Ovary (tissue), 7 donors: ENCODE measurements at regions not wholly inside any gene's neighbourhood (a gene's known extent, or its start where the extent isn't known, plus 50 kb on each side); places are given as distances from the start of the nearest gene placed in this dataset.

Experiments used
- DNase-seq, 5 donors: peaks; one replicate each; pipeline ENCODE4 v3.0.0-alpha.2; 2019 to 2020
- H3K27ac ChIP-seq, 2 donors: fragments of 200-600 bp; one replicate each; pipeline versions ENCODE4 v1.5.1 to v1.8.0; 2019 to 2022
- H3K27me3 ChIP-seq: fragments of 200-600 bp; one replicate; pipeline ENCODE4 v1.8.0; 2022
- H3K36me3 ChIP-seq: fragments of 200-600 bp; sonication (generic); one replicate; pipeline ENCODE4 v1.5.1; 2019
- H3K4me1 ChIP-seq: one replicate; pipeline ENCODE4 v1.8.1; 2013; ENCODE audit warnings: mild to moderate bottlenecking, moderate library complexity; ENCODE audit not compliant: insufficient read depth
- H3K4me3 ChIP-seq: fragments of 200-600 bp; sonication (generic); one replicate; pipeline ENCODE4 v1.5.1; 2017
- H3K9me3 ChIP-seq, 2 donors: fragments of 200-600 bp in 1 of 2; sonication (generic) in 1 of 2; one replicate each; pipeline versions ENCODE4 v1.5.1 to v1.8.1; 2013 to 2019; ENCODE audit warnings: mild to moderate bottlenecking in 1 of 2, moderate library complexity in 1 of 2
- EP300 ChIP-seq: sonication (generic); formaldehyde crosslinking; IDR thresholded peaks from one replicate; pipeline ENCODE4 v1.6.1; 2017; ENCODE audit warnings: antibody characterized with exemption
- POLR2A ChIP-seq: fragments of 450-650 bp; IDR thresholded peaks from one replicate; pipeline ENCODE4 v1.6.1; 2017; ENCODE audit warnings: antibody characterized with exemption, mild to moderate bottlenecking, moderate library complexity
- WGBS, 3 donors: extraction: QIAGEN DNeasy Blood & Tissue Kit in 1 of 3; methylation state at CpG; one replicate each; pipeline versions ENCODE4 v1.1.5 to v1.1.7; 2013 to 2017; 5-methylcytosine and 5-hydroxymethylcytosine counted together
- intact Hi-C, 4 donors: fragments of 100-400 bp; cut with DNase I; formaldehyde crosslinking; loops; one replicate each; pipeline versions ENCODE4 v1.11.0 to v1.15.1; 2022 to 2023
- TF ChIP-seq, protein P1 (sequence below), 3 donors: fragments of 450-650 bp in 2 of 3; fragments of 200-600 bp in 1 of 3; IDR thresholded peaks; one replicate each; pipeline versions ENCODE4 v1.5.1 to v1.8.0; 2016 to 2022; ENCODE audit warnings: antibody characterized with exemption in 3 of 3, mild to moderate bottlenecking in 1 of 3
- donor health status: DM: no; HTN: no; CAD: no; lungs with moderate emphysema.
- donor health status: DM: no; HTN: no; CAD: no.
- donor health status: Bipolar disorder and iron deficiency.
- donor health status: DM: no; HTN: no; CAD: no.
- donor health status: DM: yes; HTN: yes; CAD: no.

GRCh38 chr14:95409477-95410272 is 90.0 kb upstream of the CLMN start:
- no peak for DNase-seq
- 43 to 53% (median 51%) methylated on average over 12 of the region's 12 CpGs for WGBS, 3 donors
- TF ChIP-seq EP300 = no peak
- TF ChIP-seq, protein P1, sequence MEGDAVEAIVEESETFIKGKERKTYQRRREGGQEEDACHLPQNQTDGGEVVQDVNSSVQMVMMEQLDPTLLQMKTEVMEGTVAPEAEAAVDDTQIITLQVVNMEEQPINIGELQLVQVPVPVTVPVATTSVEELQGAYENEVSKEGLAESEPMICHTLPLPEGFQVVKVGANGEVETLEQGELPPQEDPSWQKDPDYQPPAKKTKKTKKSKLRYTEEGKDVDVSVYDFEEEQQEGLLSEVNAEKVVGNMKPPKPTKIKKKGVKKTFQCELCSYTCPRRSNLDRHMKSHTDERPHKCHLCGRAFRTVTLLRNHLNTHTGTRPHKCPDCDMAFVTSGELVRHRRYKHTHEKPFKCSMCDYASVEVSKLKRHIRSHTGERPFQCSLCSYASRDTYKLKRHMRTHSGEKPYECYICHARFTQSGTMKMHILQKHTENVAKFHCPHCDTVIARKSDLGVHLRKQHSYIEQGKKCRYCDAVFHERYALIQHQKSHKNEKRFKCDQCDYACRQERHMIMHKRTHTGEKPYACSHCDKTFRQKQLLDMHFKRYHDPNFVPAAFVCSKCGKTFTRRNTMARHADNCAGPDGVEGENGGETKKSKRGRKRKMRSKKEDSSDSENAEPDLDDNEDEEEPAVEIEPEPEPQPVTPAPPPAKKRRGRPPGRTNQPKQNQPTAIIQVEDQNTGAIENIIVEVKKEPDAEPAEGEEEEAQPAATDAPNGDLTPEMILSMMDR (IDR thresholded peaks at IDR 0.05) = no peak
- no peak for TF ChIP-seq POLR2A
- no peak overlapping the region for H3K4me3 ChIP-seq
- no peaks in the 10 kb centered on the region for H3K27me3 ChIP-seq
- no peaks in the 10 kb centered on the region for H3K4me1 ChIP-seq
- H3K9me3 ChIP-seq = no peaks in the 10 kb centered on the region
- no peak overlapping the region for H3K27ac ChIP-seq
- H3K36me3 ChIP-seq = no peaks in the 10 kb centered on the region
- intact Hi-C loops = no loop called here

DNA sequence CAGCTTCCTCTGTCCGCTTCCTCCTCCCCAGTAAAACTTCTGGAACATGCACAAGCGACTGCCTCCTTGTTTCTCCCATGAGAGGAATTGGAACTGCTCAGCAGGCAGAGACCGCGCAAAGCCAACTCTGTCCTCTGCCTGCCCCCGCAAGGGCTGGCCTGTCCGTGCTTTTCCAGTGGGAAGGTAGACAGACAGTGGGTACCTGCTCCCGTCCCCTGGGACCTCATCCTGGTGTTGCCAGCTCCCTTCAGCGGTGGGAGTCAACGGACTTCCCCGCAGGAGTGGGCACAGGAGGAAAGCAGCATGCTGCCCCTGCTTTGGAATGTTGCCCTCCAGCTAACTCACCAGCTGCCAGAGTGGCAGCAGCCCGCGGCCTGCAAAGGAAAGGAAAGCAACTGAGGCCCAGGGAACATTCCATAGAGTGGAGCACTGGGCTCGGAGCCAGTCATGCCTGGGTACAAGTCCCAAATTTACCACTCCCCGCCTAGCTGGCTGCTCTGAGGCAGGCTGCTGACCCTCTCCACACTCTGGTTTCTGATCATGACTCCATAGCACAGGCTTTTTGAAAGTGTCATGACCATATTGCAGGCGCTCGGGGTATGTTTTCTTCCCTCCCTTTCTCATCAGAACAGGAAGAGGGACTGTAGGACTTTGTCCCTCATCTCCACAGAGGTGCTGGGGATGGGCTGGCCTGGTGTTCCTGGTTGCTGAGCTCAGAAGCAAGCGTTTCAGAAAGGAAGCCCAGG is 89.2 kb upstream of the CLMN start:
- no peak for DNase-seq
- 70 to 82% (median 74%) methylated on average over 17 of the region's 17 CpGs for WGBS, 3 donors
- TF ChIP-seq POLR2A = no peak
- TF ChIP-seq EP300 = no peak

DNA sequence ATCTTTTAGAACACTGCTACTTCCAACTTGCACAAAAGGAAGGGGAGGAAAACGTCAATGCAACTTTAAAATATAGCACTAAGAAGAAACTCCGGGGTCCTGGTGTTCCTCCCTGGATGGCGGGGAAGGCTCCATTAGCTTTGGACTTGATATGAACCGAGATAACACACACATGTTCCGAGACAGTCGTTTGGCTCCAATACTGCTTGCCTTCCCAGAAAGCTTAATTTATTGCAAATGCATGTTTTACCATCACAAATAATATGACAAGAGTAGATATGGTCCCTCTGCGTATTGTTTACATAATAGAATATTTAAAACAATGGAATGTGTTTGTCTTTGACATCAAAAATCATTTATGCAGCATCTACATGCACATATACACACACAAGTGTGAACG is 87.6 kb upstream of the CLMN start:
- H3K36me3 ChIP-seq = no peaks in the 10 kb centered on the region
- H3K9me3 ChIP-seq = no peaks in the 10 kb centered on the region
- H3K4me3 ChIP-seq = no peak overlapping the region
- DNase-seq = no peak
- intact Hi-C loops = no loop called here
- 43 to 46% (median 43%) methylated on average over 8 of the region's 8 CpGs for WGBS, 3 donors
- no peak overlapping the region for H3K27ac ChIP-seq
- TF ChIP-seq POLR2A (no peak), EP300 (no peak)
- TF ChIP-seq, protein P1 (IDR thresholded peaks at IDR 0.05) = no peak
- H3K4me1 ChIP-seq = no peaks in the 10 kb centered on the region
- no peaks in the 10 kb centered on the region for H3K27me3 ChIP-seq

More for the DNA sequence above, 89.2 kb upstream of the CLMN start:
- H3K27ac ChIP-seq = no peak overlapping the region
- no peaks in the 10 kb centered on the region for H3K36me3 ChIP-seq
- H3K27me3 ChIP-seq = no peaks in the 10 kb centered on the region
- intact Hi-C loops = no loop called here
- no peak overlapping the region for H3K4me3 ChIP-seq
- H3K4me1 ChIP-seq = no peaks in the 10 kb centered on the region
- no peaks in the 10 kb centered on the region for H3K9me3 ChIP-seq

DNA sequence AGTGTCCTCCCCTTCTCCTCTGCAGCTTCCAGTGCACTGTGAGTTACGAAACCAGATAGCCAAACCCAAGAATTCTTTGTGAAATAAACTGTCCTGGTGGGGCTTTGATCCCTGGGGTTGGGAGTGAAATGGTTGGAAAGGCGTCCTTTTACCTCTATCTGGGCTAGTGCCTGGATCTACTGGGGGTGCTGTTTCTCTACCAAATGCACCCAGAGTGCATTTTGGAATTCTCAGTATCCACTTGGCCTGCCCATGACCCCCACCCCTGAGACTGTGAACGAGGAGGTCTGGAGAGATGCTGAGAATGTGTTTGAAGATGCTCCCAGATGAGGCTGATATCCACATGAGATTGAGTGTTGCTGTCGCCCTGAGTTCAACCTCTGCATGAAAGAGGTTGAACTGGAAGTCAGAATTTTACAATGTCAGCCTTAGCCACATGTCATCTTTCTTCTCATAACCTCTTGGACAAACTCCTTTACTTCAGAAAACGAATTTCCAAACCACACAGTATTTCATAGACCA is 87.1 kb upstream of the CLMN start:
- no peaks in the 10 kb centered on the region for H3K27me3 ChIP-seq
- no peak overlapping the region for H3K4me3 ChIP-seq
- no peaks in the 10 kb centered on the region for H3K9me3 ChIP-seq
- H3K4me1 ChIP-seq = no peaks in the 10 kb centered on the region
- TF ChIP-seq EP300 = no peak
- TF ChIP-seq POLR2A = no peak
- TF ChIP-seq, protein P1 (IDR thresholded peaks at IDR 0.05) = no peak
- no peak for DNase-seq
- H3K27ac ChIP-seq = no peak overlapping the region
- intact Hi-C loops = no loop called here
- 40 to 42% (median 40%) methylated on average over 5 of the region's 5 CpGs for WGBS, 3 donors
- no peaks in the 10 kb centered on the region for H3K36me3 ChIP-seq
